ENCODE measurements at regions not wholly inside any gene's neighbourhood (a gene's known extent, or its start where the extent isn't known, plus 50 kb on each side); places are given as distances from the start of the nearest gene placed in this dataset.

- H3K4me2 ChIP-seq (ENCODE audit: control insufficient read depth, insufficient read depth): no peak overlapping the region
- no TSS peak for BruUV-seq (replicated peaks)
- CTCF ChIA-PET: interaction anchor here (0.9 kb wide), 1 partner anchor 21 kb away, joined by 3 read pairs; no protein-coding TSS in a partner anchor
- TF ChIP-seq CREM (IDR thresholded peaks at IDR 0.05; ENCODE audit: low read depth) (no peak), CBX3 (IDR thresholded peaks at IDR 0.05; ENCODE audit: borderline replicate concordance, low read depth) (no peak), HSF1 (IDR thresholded peaks at IDR 0.05; ENCODE audit: low read depth, low read length) (no peak), NFIC (IDR thresholded peaks at IDR 0.05; ENCODE audit: low read depth, low read length) (no peak), RAD21 (IDR thresholded peaks at IDR 0.05; ENCODE audit: insufficient read depth, low read depth, low read length) (no peak), GABPA (IDR thresholded peaks at IDR 0.05; ENCODE audit: low read depth) (no peak), BCL11A (IDR thresholded peaks at IDR 0.05; ENCODE audit: low read depth, low read length) (no peak), ZNF217 (IDR thresholded peaks at IDR 0.05) (no peak), SREBF2 (IDR thresholded peaks at IDR 0.05; ENCODE audit: low read length) (no peak), CREB1 (IDR thresholded peaks at IDR 0.05; ENCODE audit: low read depth) (no peak), POLR2AphosphoS2 (IDR thresholded peaks at IDR 0.05; ENCODE audit: low read depth, low read length) (no peak), NR2F1 (conservative IDR thresholded peaks at IDR 0.05) (no peak), ZZZ3 (IDR thresholded peaks at IDR 0.05; ENCODE audit: control insufficient read depth, insufficient read length, low read depth) (no peak)
- SMC1A ChIA-PET (ENCODE audit: uncharacterized antibody, unreplicated experiment): no interaction called here
- intact Hi-C loops (cut with micrococcal nuclease; ENCODE audit: unreplicated experiment): no loop called here
- ATAC-seq: no peak
- no peaks in the 10 kb centered on the region for H3K79me2 ChIP-seq (ENCODE audit: control insufficient read depth, insufficient read depth, low read length)
- H4K20me1 ChIP-seq (ENCODE audit: control insufficient read depth, insufficient read depth): no peaks in the 10 kb centered on the region
- H3K9ac ChIP-seq (ENCODE audit: control insufficient read depth, insufficient read depth, low read length): no peak overlapping the region
- POLR2A ChIA-PET: no interaction called here
- H3K27me3 ChIP-seq (replicated peaks in 1 of 2; ENCODE audit: control insufficient read depth in 2 of 2, insufficient read depth in 2 of 2, low read length in 1 of 2): peaks cover 2 to 4% of the 10 kb centered on the region in 2 experiments; a peak in 3 of 4 replicates
- in situ Hi-C loops (cut with MboI): no loop called here
- no peaks in the 10 kb centered on the region for H3K36me3 ChIP-seq (ENCODE audit: control insufficient read depth in 2 of 2, insufficient read depth in 2 of 2, low read length in 1 of 2)
- H3K4me1 ChIP-seq (ENCODE audit: control insufficient read depth, insufficient read depth, low read length): no peaks in the 10 kb centered on the region
- 5% methylated on average over 4 of the region's 4 CpGs for WGBS (ENCODE audit: insufficient coverage, insufficient replicate concordance, low lambda C conversion rate, missing lambda C conversion rate)
- no peak overlapping the region for H3K4me3 ChIP-seq
- no peak for FAIRE-seq
- DNase-seq (ENCODE audit: low read depth, low spot score): no peak
- no peak overlapping the region for H2AFZ ChIP-seq (ENCODE audit: control insufficient read depth, low read depth, low read length)
- H3K27ac ChIP-seq (ENCODE audit: control insufficient read depth, insufficient read depth): no peak overlapping the region
- RAD21 ChIA-PET (ENCODE audit: unreplicated experiment): no interaction called here
- H3K9me3 ChIP-seq (replicated peaks; ENCODE audit: control insufficient read depth, insufficient read depth, low read length): no peaks in the 10 kb centered on the region
Observed at GRCh38 chr11:120020486-120020885, 117.4 kb downstream of the TRIM29 start.
